Neural progenitor cell (in vitro differentiated cells): ENCODE measurements at regions not wholly inside any gene's neighbourhood (a gene's known extent, or its start where the extent isn't known, plus 50 kb on each side); places are given as distances from the start of the nearest gene placed in this dataset.

ENCODE experiments used
- DNase-seq: peaks from one replicate; pipeline ENCODE4 v3.0.0-alpha.2; 2016; ENCODE audit warnings: low spot score
- H2AFZ ChIP-seq: fragments of 200-600 bp; sonication (generic); replicated peaks from 2 replicates; pipeline ENCODE4 v1.6.1; 2016; ENCODE audit warnings: antibody characterized with exemption
- H3F3A ChIP-seq: fragments of 200-600 bp; sonication (generic); 2 replicates; pipeline ENCODE4 v1.6.1; 2016; ENCODE audit warnings: antibody characterized with exemption, low read depth
- H3K27ac ChIP-seq: fragments of 200-600 bp; sonication (generic); 2 replicates; pipeline ENCODE4 v1.5.1; 2016; ENCODE audit warnings: mild to moderate bottlenecking
- H3K27me3 ChIP-seq: fragments of 200-600 bp; sonication (generic); 2 replicates; pipeline ENCODE4 v1.6.1; 2016; ENCODE audit warnings: mild to moderate bottlenecking, moderate library complexity
- H3K36me3 ChIP-seq: fragments of 200-600 bp; sonication (generic); 2 replicates; pipeline ENCODE4 v1.5.1; 2016
- H3K4me1 ChIP-seq: fragments of 200-600 bp; sonication (generic); 2 replicates; pipeline ENCODE4 v1.6.1; 2016; ENCODE audit warnings: mixed run types
- H3K4me2 ChIP-seq: fragments of 200-600 bp; sonication (generic); 2 replicates; pipeline ENCODE4 v1.6.1; 2016
- H3K4me3 ChIP-seq: fragments of 200-600 bp; sonication (generic); 2 replicates; pipeline ENCODE4 v1.5.1; 2016
- H3K79me2 ChIP-seq: fragments of 200-600 bp; sonication (generic); 2 replicates; pipeline ENCODE4 v1.6.1; 2016; ENCODE audit warnings: low read depth
- H3K9ac ChIP-seq: fragments of 200-600 bp; sonication (generic); 2 replicates; pipeline ENCODE4 v1.6.1; 2016
- H3K9me3 ChIP-seq: fragments of 200-600 bp; sonication (generic); 2 replicates; pipeline ENCODE4 v1.5.1; 2016; ENCODE audit warnings: low read depth
- H4K20me1 ChIP-seq: fragments of 200-600 bp; sonication (generic); 2 replicates; pipeline ENCODE4 v1.6.1; 2016; ENCODE audit warnings: low read depth
- H3K27ac Mint-ChIP-seq: 3 replicates; pipeline ENCODE4 v1.8.0; 2021; ENCODE audit warnings: mixed read lengths
- H3K27me3 Mint-ChIP-seq: 2 replicates; pipeline ENCODE4 v1.8.0; 2022; ENCODE audit warnings: low read depth, mild to moderate bottlenecking, inconsistent platforms, moderate library complexity, mixed read lengths; ENCODE audit not compliant: insufficient read depth
- H3K36me3 Mint-ChIP-seq: 3 replicates; pipeline ENCODE4 v1.8.0; 2021; ENCODE audit warnings: mixed read lengths
- H3K4me1 Mint-ChIP-seq: 3 replicates; pipeline ENCODE4 v1.8.0; 2021; ENCODE audit warnings: mixed read lengths
- H3K4me3 Mint-ChIP-seq: 3 replicates; pipeline ENCODE4 v1.8.0; 2021; ENCODE audit warnings: mild to moderate bottlenecking, moderate library complexity, mixed read lengths
- H3K9me3 Mint-ChIP-seq: 3 replicates; pipeline ENCODE4 v1.8.0; 2020; ENCODE audit warnings: mixed read lengths
- EZH2 ChIP-seq: fragments of 200-600 bp; sonication (generic); IDR thresholded peaks from 2 replicates; pipeline ENCODE4 v1.6.1; 2017; ENCODE audit warnings: antibody characterized with exemption, mild to moderate bottlenecking, moderate library complexity
- EZH2phosphoT487 ChIP-seq: fragments of 200-600 bp; sonication (generic); IDR thresholded peaks from 2 replicates; pipeline ENCODE4 v1.6.1; 2017; ENCODE audit warnings: antibody characterized with exemption
- TF ChIP-seq, protein P1 (sequence below): fragments of 200-600 bp; sonication (generic); IDR thresholded peaks from 2 replicates; pipeline ENCODE4 v1.5.1; 2017; ENCODE audit warnings: antibody characterized with exemption, mild to moderate bottlenecking

- DNase-seq = no peak
Observed at GRCh38 chr19:29117926-29118325, 95.0 kb downstream of the UQCRFS1 start.

GRCh38 chr19:29115181-29115580 is 97.8 kb downstream of the UQCRFS1 start:
- Mint-ChIP-seq H3K4me3 (no peak overlapping the region), H3K27ac (no peak overlapping the region), H3K27me3 (peaks cover 8% of the 10 kb centered on the region), H3K36me3 (no peaks in the 10 kb centered on the region), H3K4me1 (peaks cover 3% of the 10 kb centered on the region), H3K9me3 (no peaks in the 10 kb centered on the region)
- H3K9ac ChIP-seq = no peak overlapping the region
- no peaks in the 10 kb centered on the region for H3K4me1 ChIP-seq
- no peak for TF ChIP-seq EZH2phosphoT487
- TF ChIP-seq EZH2 = no peak
- TF ChIP-seq, protein P1, sequence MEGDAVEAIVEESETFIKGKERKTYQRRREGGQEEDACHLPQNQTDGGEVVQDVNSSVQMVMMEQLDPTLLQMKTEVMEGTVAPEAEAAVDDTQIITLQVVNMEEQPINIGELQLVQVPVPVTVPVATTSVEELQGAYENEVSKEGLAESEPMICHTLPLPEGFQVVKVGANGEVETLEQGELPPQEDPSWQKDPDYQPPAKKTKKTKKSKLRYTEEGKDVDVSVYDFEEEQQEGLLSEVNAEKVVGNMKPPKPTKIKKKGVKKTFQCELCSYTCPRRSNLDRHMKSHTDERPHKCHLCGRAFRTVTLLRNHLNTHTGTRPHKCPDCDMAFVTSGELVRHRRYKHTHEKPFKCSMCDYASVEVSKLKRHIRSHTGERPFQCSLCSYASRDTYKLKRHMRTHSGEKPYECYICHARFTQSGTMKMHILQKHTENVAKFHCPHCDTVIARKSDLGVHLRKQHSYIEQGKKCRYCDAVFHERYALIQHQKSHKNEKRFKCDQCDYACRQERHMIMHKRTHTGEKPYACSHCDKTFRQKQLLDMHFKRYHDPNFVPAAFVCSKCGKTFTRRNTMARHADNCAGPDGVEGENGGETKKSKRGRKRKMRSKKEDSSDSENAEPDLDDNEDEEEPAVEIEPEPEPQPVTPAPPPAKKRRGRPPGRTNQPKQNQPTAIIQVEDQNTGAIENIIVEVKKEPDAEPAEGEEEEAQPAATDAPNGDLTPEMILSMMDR = no peak
- H3K79me2 ChIP-seq = no peaks in the 10 kb centered on the region
- no peak overlapping the region for H3K27ac ChIP-seq
- no peak for DNase-seq
- H3K4me3 ChIP-seq = no peak overlapping the region
- no peaks in the 10 kb centered on the region for H3K27me3 ChIP-seq
- H4K20me1 ChIP-seq = no peaks in the 10 kb centered on the region
- H3F3A ChIP-seq = no peaks in the 10 kb centered on the region
- no peak overlapping the region for H3K4me2 ChIP-seq
- H3K36me3 ChIP-seq = no peaks in the 10 kb centered on the region
- H2AFZ ChIP-seq = no peak overlapping the region
- no peaks in the 10 kb centered on the region for H3K9me3 ChIP-seq

More at GRCh38 chr19:29117926-29118325, 95.0 kb downstream of the UQCRFS1 start:
- H3F3A ChIP-seq = no peaks in the 10 kb centered on the region
- no peak overlapping the region for H3K9ac ChIP-seq
- H3K36me3 ChIP-seq = no peaks in the 10 kb centered on the region
- no peaks in the 10 kb centered on the region for H3K79me2 ChIP-seq
- no peak overlapping the region for H3K27ac ChIP-seq
- H3K4me2 ChIP-seq = no peak overlapping the region
- TF ChIP-seq EZH2phosphoT487 = no peak
- TF ChIP-seq EZH2 = no peak
- TF ChIP-seq, protein P1 = no peak
- H3K4me3 ChIP-seq = no peak overlapping the region
- Mint-ChIP-seq H3K36me3 (no peaks in the 10 kb centered on the region), H3K27me3 (peaks cover 8% of the 10 kb centered on the region), H3K9me3 (peaks cover 2% of the 10 kb centered on the region), H3K4me3 (no peak overlapping the region), H3K4me1 (peaks cover 3% of the 10 kb centered on the region), H3K27ac (no peak overlapping the region)
- no peaks in the 10 kb centered on the region for H3K9me3 ChIP-seq
- H3K4me1 ChIP-seq = no peaks in the 10 kb centered on the region
- no peaks in the 10 kb centered on the region for H4K20me1 ChIP-seq
- H2AFZ ChIP-seq = no peak overlapping the region
- H3K27me3 ChIP-seq = no peaks in the 10 kb centered on the region

GRCh38 chr19:29113838-29114237 is 99.1 kb downstream of the UQCRFS1 start:
- no peak overlapping the region for H3K27ac ChIP-seq
- no peak overlapping the region for H3K27ac Mint-ChIP-seq
- no peaks in the 10 kb centered on the region for H3K79me2 ChIP-seq
- H3K27me3 ChIP-seq = no peaks in the 10 kb centered on the region
- no peaks in the 10 kb centered on the region for H3K9me3 Mint-ChIP-seq
- H3K4me2 ChIP-seq = no peak overlapping the region
- no peak overlapping the region for H3K9ac ChIP-seq
- no peak for DNase-seq
- no peak overlapping the region for H3K4me3 Mint-ChIP-seq
- H4K20me1 ChIP-seq = no peaks in the 10 kb centered on the region
- H3K36me3 Mint-ChIP-seq = no peaks in the 10 kb centered on the region
- no peaks in the 10 kb centered on the region for H3K4me1 Mint-ChIP-seq
- H3F3A ChIP-seq = no peaks in the 10 kb centered on the region
- H3K4me1 ChIP-seq = no peaks in the 10 kb centered on the region
- TF ChIP-seq EZH2 (no peak), EZH2phosphoT487 (no peak)
- TF ChIP-seq, protein P1 = no peak
- no peak overlapping the region for H3K4me3 ChIP-seq
- H3K36me3 ChIP-seq = no peaks in the 10 kb centered on the region
- no peak overlapping the region for H2AFZ ChIP-seq
- H3K9me3 ChIP-seq = no peaks in the 10 kb centered on the region
- H3K27me3 Mint-ChIP-seq = peaks cover 7% of the 10 kb centered on the region
